Hematopoietic multipotent progenitor cell treated with erythropoietin and hydrocortisone succinate and interleukin-3 and kit ligand, for 15 days (in vitro differentiated cells): ENCODE measurements at regions not wholly inside any gene's neighbourhood (a gene's known extent, or its start where the extent isn't known, plus 50 kb on each side); places are given as distances from the start of the nearest gene placed in this dataset.
"Not testable (repeated sequence)": the region's sequence is repeated elsewhere in the genome, so short reads cannot be mapped to it uniquely, and the experiment has no call there.

ENCODE experiments used
- DNase-seq: peaks from one replicate; pipeline ENCODE4 v3.0.0-alpha.2; 2015; ENCODE audit warnings: low spot score

- DNase-seq: not testable (repeated sequence)
Observed at GRCh38 chr6:106721189-106721588, 91.8 kb downstream of the QRSL1 start.
